Sigmoid colon (tissue), 4 donors: ENCODE measurements at regions not wholly inside any gene's neighbourhood (a gene's known extent, or its start where the extent isn't known, plus 50 kb on each side); places are given as distances from the start of the nearest gene placed in this dataset.

ENCODE experiments used
- CTCF ChIP-seq, 4 experiments: fragments of 450-650 bp in 3 of 4; fragments of 200-600 bp in 1 of 4; IDR thresholded peaks; one replicate each; pipeline ENCODE4 v1.5.1; 2016 to 2019; ENCODE audit warnings: antibody characterized with exemption in 4 of 4, mild to moderate bottlenecking in 3 of 4, moderate library complexity in 2 of 4
- EP300 ChIP-seq, 4 donors: sonication (generic); formaldehyde crosslinking; IDR thresholded peaks; one replicate each; pipeline ENCODE4 v1.6.1; 2017; ENCODE audit warnings: antibody characterized with exemption in 4 of 4
- POLR2A ChIP-seq, 2 donors: fragments of 450-650 bp; IDR thresholded peaks; one replicate each; pipeline ENCODE4 v1.6.1; 2016; ENCODE audit warnings: antibody characterized with exemption in 2 of 2, mild to moderate bottlenecking in 2 of 2, moderate library complexity in 2 of 2
- POLR2AphosphoS5 ChIP-seq, 4 donors: sonication (generic); formaldehyde crosslinking; IDR thresholded peaks; one replicate each; pipeline ENCODE4 v1.6.1; 2017; ENCODE audit warnings: antibody characterized with exemption in 4 of 4

- TF ChIP-seq CTCF (IDR thresholded peaks at IDR 0.05) (no peak), POLR2A (IDR thresholded peaks at IDR 0.05) (no peak), POLR2AphosphoS5 (IDR thresholded peaks at IDR 0.05) (no peak), EP300 (IDR thresholded peaks at IDR 0.05) (no peak)
These were observed 242.1 kb downstream of the ZIC1 start for GRCh38 chr3:147651107-147651778.
